SW 1271 (cell line): ENCODE measurements at regions not wholly inside any gene's neighbourhood (a gene's known extent, or its start where the extent isn't known, plus 50 kb on each side); places are given as distances from the start of the nearest gene placed in this dataset.
"Not testable (repeated sequence)": the region's sequence is repeated elsewhere in the genome, so short reads cannot be mapped to it uniquely, and the experiment has no call there.

Source experiments
- DNase-seq, 2 experiments: peaks; one replicate each; lab custom pipeline; 2025; lab: John Stamatoyannopoulos, UW

DNA sequence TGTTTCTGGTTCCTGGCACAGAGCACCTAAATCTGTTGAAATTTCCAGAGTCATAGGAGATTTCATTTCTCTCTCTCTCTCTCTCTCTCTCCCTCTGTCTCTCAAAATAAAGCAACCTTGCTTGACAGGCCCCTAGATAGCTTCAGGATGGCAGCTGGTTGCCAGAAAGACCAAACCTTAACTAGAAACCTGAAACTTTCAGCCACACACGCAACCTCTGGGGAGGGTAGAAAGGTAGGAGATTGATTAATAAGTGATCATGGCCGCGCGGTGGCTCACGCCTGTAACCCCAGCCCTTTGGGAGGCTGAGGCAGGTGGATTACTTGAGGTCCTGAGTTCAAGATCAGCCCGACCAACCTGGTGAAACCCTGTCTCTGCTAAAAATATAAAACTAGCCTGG is 1885.4 kb upstream of the CELF4 start:
- no peak for DNase-seq

DNA sequence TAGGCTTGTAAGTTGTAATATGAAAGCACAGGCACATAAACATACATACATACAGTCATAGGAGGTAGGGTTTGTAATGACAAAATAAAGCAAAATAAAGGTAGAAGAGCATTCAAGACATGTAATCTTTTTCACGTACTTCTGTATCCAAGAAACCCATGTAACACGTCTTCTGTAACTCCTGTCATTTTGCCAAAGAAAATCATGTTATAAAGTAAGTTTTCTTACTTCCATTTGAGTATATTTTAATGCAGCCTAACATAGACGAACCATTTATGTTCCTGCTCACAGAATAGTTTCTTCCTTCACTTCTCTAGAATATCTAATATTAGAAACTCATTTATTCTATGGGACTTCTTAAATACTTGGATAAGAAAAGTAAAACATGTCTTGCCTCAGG is 1884.0 kb upstream of the CELF4 start:
- no peak for DNase-seq

DNA sequence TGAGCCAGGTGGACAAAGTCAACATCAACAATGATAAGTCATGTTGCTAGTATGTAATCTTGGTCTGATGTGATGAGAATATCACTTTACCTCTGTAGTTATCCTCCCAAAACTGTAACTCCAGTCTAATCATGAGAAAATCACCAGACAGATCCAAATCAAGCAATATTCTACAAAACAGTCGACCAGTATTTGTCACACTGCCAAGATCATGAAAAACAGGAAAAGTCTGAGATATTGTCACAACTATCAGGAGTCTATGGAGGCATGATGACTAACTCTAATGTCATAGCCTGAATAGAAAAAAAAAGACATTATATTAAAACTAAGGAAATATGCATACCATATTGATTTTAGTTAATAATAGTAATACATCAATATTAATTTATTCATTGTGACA is 1883.3 kb upstream of the CELF4 start:
- DNase-seq: no peak

DNA sequence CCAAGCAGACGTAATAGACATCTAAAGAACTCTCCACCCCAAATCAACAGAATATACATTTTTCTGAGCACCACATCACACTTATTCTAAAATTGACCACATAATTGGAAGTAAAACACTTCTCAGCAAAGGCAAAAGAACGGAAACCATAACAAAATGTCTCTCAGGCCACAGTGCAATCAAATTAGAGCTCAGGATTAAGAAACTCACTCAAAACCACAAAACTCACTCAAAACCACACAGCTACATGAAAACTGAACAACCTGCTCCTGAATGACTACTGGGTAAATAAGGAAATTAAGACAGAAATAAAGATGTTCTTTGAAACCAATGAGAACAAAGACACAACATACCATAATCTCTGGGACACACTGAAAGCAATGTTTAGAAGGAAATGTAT is 1879.4 kb upstream of the CELF4 start:
- DNase-seq: not testable (repeated sequence)

DNA sequence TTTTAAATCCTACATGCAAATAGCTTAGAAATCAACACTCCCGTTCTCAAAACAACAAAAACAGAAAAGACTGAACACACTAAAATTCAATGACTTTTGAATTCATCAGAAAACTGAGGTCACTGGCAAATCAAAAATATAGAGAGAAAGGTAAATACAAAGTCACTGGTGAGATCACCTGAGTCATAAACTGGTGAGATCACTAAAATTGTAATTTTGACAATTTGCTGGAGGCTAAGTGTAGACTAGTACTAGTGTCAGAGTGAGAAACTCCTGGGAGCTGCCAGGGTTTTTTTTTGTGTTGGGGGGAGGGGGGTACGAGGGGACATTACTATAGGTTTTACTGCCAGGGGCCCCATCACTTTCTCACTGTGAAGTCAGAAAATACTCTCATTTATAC is 1876.0 kb upstream of the CELF4 start:
- no peak for DNase-seq

DNA sequence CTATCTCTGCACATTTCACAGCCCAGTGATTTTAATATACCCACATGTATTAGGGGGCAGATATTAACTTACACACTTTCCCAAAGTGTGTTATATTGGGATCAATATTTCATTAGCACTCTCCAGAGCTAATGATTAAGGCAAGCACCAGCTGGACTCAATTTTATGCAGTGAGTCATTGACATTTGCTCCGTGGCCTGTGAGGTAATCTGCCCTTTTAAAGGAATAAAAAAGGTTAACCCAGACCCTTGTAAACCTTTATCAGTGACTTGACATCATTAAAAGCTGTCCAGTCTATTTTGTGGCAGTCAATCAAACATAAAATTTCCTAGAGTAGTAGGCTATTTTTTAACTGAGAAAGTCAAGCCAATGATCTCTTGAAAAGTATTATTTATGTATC is 1870.4 kb upstream of the CELF4 start:
- DNase-seq: no peak

DNA sequence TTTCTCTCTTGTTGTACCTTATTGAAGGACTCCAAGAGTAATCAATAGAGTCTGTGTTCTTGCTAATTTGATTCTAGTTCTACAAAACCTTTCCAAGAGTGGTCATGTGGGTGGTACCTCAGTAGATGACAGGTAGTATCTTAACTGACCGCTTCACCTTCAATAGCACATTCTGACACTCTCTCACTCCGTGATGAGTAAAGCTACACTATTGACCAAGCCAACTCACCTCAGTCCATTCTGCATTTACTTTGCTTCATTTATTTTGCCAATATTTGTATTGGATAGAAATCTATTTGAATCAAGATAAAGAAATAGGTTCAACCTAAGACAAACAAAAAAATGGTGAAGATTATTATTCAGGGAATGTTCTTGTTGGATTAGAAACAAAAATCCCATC is 1869.6 kb upstream of the CELF4 start:
- DNase-seq: no peak

DNA sequence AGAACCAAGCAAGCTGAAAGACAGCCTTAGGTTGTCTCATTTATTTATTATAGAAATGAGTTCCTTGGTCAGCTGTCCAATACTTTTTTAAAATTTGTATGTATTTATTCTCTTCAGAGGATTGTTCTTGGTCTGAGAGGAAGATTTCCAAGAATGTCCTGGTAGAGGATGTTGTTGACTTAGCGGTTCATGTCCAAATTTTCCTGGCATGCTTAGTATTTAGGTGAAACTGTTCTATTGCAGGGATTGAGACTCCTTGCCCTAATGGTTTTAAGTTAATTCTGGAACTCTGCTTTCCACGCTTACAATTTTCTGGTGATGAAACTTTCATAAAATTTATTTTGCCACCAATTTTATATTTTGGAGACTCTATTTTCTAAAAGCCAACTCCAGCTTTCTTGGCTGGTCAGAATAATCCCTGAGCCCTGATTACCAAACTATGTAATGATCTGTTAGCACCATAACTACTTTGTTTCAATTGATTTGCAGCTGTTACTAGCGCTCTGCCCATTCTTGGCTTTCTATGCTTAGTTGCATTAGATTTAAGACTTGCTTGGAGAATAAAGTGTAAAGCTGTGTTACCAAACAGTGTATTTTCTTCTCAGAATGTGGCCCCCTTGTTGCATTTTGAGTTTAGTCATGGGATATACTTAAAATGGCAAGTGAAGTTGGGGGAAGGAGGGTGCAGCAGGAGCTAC is 1868.8 kb upstream of the CELF4 start:
- DNase-seq: no peak

DNA sequence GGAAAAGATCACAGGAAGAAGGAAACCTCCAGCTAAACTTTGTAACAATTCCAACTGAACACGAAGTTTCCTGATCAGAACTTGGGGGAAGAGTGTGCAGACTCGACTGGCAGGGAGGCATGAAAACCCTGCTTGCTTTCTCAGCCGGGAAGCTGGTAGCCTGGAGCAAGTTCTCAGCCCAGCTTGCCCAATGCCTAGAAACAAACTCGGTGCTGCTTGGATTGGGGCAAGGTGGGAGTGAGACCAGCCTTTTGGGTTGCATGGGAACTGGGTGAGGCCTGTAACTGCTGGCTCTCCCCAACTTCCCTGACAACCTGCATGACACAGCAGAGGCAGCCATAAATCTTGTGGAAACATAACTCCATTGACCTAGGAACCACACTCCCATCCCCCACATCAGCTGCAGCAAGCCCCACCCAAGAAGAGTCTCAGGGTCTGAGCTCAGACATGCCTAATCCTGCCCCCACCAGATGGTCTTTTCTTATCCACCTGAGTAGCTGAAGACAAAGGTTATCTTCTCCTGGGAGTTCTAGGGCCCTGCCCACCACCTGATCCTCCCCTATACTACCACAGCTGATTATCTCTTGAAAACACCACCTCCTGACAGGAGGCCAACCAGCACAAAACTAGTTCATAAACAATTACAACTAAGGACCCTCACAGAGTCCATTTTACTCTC is 1859.7 kb upstream of the CELF4 start:
- no peak for DNase-seq

DNA sequence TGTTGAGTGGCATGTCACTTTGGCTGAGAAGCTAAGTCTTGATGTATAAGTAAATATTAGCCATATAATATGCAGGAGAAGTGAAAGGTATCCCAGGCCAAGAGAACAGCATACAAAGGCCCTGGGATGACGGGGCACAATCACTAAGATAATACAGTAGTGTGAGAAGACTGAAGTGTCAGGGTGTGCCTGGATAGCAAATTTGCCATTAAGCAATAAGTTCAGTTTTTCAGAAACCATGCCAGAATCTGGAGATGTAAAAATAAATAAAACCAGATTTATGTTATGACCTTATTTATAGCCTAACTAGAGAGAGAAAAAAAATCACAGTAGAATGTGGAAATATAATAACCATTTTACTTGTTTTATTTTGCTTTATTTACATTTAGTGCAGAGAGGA is 1858.7 kb upstream of the CELF4 start:
- DNase-seq: no peak

DNA sequence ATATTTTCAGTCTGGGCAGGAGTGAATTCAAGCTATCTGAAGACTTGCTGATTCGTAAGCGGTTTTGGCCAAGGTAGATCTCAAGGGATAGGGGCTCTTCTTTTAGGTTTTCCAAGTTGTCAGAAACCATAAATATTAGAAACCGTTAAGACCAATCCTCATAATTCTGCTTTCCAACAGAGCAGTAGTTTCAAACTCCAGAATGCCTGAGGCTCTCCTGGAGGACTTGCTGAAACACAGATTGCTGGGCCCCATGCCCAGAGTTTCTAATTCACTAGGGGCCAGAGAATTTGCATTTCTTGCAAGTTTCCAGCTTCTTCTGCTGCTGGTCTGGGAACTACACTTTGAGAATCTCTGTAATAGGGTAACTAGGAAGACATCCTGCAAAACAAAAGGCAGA is 1855.7 kb upstream of the CELF4 start:
- no peak for DNase-seq

DNA sequence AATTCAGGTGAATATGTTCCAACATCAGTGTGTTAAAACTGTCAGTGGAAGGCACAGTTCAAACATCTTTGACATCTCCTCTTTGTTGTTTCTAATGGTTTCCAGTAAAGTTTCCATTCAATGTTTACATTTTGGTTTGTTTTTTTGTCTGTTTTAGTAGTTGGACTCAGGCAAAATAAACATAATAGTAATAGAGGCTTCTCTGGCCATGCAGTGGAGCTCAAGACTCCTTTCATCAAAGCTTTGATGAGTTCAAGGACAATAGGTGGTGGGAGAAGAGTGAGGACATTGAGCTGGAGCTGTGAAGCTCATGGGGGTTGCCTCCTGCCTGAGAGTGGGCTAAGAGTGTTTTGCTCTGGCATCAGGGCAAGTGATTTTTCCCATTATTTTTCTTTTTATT is 1853.7 kb upstream of the CELF4 start:
- DNase-seq: no peak

DNA sequence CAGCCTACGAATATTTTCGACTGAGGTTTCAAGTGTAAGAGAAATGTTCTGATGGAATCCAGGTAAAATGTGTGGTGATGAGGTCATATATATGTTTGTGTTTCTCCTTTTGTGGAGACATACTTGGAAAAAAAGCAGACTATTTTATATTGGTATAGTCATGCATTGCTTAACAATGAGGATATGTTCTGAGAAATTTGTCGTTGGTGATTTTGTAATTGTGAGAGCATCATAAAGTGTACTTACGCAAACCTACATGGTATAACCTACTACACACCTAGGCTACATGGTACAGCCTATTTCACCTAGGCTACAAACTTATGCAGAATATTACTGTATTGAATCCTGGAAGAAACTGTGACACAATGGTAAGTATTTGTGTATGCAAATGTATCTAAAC is 1849.9 kb upstream of the CELF4 start:
- no peak for DNase-seq

DNA sequence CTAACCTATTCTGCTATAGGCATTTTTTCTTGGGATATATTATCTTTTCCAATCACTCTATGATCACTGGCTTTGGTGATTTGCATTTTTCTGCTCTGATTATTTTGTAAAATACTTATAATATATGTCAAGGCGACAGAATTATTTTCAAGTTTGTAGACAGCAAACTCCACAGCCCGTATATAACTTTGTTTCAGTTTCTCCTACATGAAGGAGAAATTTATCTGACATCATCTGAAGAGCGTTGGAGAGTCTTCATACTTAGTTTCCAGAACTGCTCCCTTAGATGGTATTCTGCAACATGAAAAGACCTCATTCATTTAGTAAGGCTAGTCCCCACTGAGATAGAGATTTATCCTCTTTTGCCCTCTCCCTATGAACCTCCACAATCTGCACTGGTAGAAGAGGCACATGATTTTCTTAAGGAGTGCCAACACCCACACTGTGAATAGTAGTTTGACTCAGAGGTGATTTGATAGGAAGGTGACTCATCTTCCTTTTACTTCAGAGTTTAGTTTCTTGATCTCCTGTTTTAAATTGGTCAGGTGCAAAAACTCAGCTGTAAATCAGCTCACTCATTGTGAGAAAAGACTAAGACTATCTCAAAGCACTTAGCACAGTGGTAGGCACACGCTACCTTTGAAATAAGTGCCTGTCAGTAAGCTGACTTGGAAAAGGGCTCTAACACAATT is 1848.6 kb upstream of the CELF4 start:
- peak in 1 of 2 experiments; percentile 55 for DNase-seq

DNA sequence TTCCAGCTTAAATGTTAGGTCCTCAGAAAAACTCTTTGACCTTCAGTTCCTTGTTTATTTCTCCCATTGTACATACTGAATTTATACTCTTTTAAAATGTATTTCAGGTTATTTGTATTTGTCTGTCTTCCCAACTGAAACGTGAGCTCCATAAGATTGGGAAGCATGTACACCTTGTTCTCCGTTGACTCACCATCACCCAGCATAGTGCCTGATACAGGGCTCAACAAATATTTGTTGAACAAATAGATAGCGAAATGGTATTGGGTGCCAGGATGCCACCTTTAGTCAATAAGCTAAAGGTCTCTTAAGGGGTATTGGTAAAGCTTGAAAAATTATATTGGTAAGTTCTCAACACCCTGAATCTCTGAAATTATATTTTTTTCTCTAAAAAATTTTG is 1841.3 kb upstream of the CELF4 start:
- no peak for DNase-seq

DNA sequence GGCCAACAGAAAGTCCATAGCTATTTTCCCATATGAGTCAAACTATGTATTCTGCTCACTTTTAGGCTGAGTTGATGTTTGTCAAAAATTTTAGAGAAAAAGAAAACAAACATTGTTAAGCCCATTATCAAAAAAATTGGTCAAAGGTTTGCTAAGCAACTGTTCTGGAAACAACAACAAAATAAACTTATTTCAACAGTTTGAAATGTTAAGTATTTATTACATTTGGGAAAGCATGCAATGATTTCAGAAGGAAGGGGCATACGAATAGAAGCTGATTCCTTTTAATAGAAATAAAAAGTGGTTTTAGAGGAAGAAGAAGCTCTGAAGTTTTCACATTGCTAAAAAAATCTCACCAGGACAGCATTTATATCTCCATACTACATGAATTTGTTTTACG is 1837.5 kb upstream of the CELF4 start:
- DNase-seq: no peak

DNA sequence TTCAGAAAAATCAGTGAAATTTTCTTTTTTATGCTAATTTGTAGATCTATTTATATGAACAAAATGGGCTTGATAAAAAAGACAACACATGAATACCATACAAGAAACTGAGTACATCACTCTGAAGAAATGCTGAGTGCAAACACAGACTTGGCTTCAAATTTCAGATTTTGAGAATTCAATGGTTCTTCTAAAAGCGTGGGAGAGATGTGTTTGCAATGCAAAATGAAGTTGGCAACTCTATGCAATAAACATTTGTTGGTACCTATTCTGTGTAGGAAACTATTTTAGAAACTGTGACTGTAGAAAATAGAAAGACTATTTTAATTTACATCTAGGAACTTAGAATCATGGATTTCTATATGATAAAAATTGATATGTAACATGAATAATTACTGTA is 1834.1 kb upstream of the CELF4 start:
- no peak for DNase-seq

DNA sequence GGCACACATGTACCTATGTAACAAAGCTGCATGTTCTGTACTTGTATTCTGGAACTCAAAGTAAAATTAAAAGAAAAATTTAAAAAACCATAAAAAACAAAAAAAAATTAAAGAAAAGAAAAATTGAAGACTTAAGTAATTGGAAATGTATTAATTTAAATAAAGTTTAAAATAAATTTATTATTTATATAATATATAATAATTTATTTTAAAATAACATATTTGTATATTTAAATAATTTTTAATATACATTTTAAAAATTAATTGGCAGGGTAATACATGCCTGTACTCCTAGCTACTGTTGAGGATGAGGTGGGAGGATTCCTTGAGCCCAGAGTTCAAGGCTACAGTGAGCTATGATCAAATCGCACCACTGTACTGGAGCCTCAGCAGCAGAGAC is 1830.6 kb upstream of the CELF4 start:
- no peak for DNase-seq

DNA sequence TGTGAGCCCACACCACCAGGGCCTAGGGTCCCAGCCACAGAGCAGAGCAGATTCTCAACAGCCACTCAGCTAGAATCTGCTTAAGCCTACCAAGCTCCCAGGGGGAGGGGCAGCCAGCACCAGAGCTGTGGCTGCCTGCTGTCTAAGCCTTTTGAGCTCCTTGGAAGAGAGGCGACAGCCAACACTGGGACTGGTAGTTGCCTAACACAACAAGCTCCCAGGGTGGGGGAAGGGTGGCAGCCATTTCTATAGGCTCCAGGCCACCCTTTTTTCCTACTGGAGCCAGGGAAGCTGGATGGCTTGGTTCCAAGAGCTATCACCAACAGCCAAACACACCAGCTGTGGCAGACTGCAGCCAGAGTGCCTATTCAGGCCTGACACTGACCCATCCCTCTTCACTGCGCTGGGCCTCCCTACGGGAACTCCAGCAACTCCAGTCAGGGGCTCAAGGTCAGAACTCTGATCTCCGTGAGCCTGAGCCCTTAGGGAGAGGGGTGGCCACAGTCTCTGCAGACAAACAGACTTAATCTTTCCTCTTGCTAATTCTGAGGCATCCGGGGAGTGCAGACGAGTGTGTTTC is 1824.3 kb upstream of the CELF4 start:
- DNase-seq: no peak

DNA sequence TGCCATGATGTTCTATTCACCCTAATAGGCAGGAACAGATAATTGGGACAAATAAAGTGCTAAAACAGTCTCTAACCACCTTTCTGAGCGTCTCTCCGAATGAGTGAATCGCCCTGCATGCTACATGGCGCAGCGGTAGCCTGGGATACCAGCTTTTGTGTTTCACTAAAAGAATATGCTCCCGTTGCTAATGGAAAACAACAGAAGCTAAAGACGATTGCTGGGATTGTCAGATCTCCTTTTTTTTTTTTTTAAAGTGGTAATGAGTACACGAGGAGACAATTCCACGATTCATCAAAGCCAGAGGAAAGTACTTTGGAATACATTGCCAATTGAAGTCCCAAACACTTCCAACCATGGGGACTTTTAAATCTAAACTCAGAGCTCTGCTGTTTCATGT is 1815.3 kb upstream of the CELF4 start:
- no peak for DNase-seq

DNA sequence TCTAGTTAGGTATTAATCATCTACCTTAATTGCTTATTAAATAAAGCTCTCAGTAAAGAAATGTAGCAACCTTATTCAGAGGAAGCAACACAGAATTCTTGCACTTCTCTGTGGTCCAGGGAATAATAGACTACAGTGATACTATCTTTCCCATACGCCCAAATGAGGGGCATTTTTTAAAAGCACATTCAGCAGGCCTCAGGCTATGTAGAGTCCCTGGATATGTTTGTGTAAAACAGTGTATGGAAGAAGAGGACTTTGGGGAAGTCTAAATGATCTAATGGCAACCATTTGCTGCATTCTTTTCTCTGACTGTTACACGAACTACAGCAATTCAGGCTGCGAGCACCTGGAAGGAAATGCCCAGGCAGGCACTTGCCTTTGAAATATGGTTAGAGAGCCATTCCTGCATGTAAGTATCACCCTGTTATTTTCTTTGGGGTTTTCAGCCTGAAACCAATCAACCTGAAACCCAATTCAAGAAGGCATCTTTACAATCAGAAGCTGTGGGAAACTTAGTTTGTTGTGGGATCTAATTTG is 1814.7 kb upstream of the CELF4 start:
- no peak for DNase-seq

DNA sequence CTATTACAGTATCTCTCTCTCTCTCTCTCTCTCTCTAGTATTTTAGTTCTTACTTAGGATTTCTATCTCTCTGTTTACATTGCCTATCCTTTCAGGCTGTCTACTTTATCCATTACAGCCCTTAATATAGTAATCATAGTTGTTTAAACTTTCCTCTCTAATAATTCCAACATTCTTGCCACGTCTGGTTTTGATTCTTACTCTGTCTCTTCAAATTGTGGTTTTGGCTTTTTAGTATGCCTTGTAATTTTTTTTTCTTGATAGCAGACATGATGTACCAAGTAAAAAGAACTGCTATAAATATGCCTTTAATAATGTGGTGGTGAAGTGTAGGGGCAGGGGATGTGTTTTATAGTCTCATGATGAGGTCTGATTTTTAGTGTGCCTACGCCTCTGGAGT is 1809.5 kb upstream of the CELF4 start:
- DNase-seq: no peak

DNA sequence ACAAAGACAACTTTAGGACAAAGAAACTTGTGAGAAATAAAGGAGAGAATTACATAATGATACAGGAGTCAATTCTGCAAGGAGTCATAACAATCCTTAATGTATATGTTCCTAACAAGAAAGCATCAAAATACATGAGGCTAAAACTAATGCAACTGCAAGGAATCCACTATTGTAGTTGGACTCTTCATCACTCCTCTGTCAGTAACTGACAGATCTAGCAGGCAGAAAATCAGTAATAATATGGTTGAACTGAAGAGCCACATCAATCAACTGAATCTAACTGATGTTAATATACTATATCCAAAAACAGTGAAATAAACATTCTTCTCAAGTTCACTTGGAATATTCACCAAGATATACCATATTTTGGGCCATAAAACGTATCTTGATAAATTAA is 1806.4 kb upstream of the CELF4 start:
- DNase-seq: no peak
